Tibial nerve (tissue), 4 donors: ENCODE measurements at regions not wholly inside any gene's neighbourhood (a gene's known extent, or its start where the extent isn't known, plus 50 kb on each side); places are given as distances from the start of the nearest gene placed in this dataset.

Experiments used
- CTCF ChIP-seq, 5 experiments: fragments of 200-600 bp in 3 of 5; fragments of 450-650 bp in 2 of 5; sonication (generic) in 3 of 5; IDR thresholded peaks; one replicate each; pipeline ENCODE4 v1.5.1; 2016 to 2019; ENCODE audit warnings: antibody characterized with exemption in 5 of 5, mild to moderate bottlenecking in 3 of 5, moderate library complexity in 2 of 5
- EP300 ChIP-seq, 2 donors: sonication (generic); formaldehyde crosslinking; IDR thresholded peaks; one replicate each; pipeline ENCODE4 v1.6.1; 2017; ENCODE audit warnings: antibody characterized with exemption in 2 of 2, mild to moderate bottlenecking in 1 of 2
- POLR2A ChIP-seq, 2 donors: fragments of 450-650 bp; IDR thresholded peaks; one replicate each; pipeline ENCODE4 v1.6.1; 2017; ENCODE audit warnings: antibody characterized with exemption in 2 of 2, mild to moderate bottlenecking in 2 of 2, moderate library complexity in 2 of 2

- TF ChIP-seq CTCF (IDR thresholded peaks at IDR 0.05) (no peak), EP300 (IDR thresholded peaks at IDR 0.05) (no peak), POLR2A (IDR thresholded peaks at IDR 0.05) (no peak)
These were observed 232.2 kb upstream of the PLEKHG7 start for GRCh38 chr12:92470608-92471021.
